Subcutaneous abdominal adipose tissue (tissue), 5 donors: ENCODE measurements at regions not wholly inside any gene's neighbourhood (a gene's known extent, or its start where the extent isn't known, plus 50 kb on each side); places are given as distances from the start of the nearest gene placed in this dataset.

Source experiments
- H3K27ac ChIP-seq: one replicate; pipeline ENCODE4 v1.7.0; 2013; ENCODE audit warnings: low read depth, mild to moderate bottlenecking, inconsistent platforms, low read length, moderate library complexity
- H3K27me3 ChIP-seq, 5 donors: one replicate each; pipeline ENCODE4 v1.7.0; 2013; ENCODE audit warnings: low read length in 5 of 5, inconsistent platforms in 1 of 5; ENCODE audit not compliant: control insufficient read depth in 5 of 5, insufficient read depth in 4 of 5
- H3K36me3 ChIP-seq, 5 donors: one replicate each; pipeline ENCODE4 v1.7.0; 2013; ENCODE audit warnings: low read length in 5 of 5; ENCODE audit not compliant: control insufficient read depth in 5 of 5, insufficient read depth in 5 of 5
- H3K4me1 ChIP-seq, 5 donors: one replicate each; pipeline ENCODE4 v1.7.0; 2013; ENCODE audit warnings: low read length in 5 of 5, mild to moderate bottlenecking in 3 of 5, moderate library complexity in 1 of 5; ENCODE audit not compliant: control insufficient read depth in 5 of 5, insufficient read depth in 5 of 5
- H3K4me3 ChIP-seq, 5 donors: one replicate each; pipeline ENCODE4 v1.7.0; 2013; ENCODE audit warnings: low read length in 5 of 5, low read depth in 1 of 5
- H3K9ac ChIP-seq, 5 donors: one replicate each; pipeline ENCODE4 v1.7.0; 2013; ENCODE audit warnings: low read length in 5 of 5, mild to moderate bottlenecking in 4 of 5, moderate library complexity in 3 of 5
- H3K9me3 ChIP-seq, 5 donors: one replicate each; pipeline ENCODE4 v1.7.0; 2013; ENCODE audit warnings: low read length in 5 of 5; ENCODE audit not compliant: control insufficient read depth in 5 of 5
- donor health status: healthy.
- donor health status: healthy.
- donor health status: healthy.
- donor health status: healthy.
- donor health status: healthy.

DNA sequence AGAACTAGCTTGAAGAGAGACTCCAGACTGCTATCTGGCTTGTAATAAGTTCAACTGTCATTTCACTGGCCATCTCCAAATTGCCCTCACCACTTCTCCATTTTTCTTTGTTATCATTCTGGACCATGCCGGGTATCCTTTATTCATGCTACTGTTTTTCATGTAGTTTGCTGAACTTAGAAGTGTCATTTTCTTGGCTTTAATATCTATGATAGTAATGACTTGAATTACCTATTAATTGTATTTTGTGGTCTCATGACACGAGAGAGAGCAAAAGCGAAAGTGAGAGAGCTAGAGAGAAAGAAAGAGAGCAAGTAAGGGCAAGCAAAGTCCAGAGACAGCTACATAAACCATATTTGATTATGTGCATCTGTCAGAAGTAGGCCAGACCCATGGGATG lies 184.9 kb upstream of the ATP1B1 start:
- Histone ChIP-seq H3K9ac (no peak overlapping the region), H3K36me3 (no peaks in the 10 kb centered on the region), H3K4me1 (peaks cover 0 to 36% (median 10%) of the 10 kb centered on the region in 5 donors), H3K9me3 (no peaks in the 10 kb centered on the region), H3K27ac (no peak overlapping the region), H3K27me3 (no peaks in the 10 kb centered on the region), H3K4me3 (no peak overlapping the region)

DNA sequence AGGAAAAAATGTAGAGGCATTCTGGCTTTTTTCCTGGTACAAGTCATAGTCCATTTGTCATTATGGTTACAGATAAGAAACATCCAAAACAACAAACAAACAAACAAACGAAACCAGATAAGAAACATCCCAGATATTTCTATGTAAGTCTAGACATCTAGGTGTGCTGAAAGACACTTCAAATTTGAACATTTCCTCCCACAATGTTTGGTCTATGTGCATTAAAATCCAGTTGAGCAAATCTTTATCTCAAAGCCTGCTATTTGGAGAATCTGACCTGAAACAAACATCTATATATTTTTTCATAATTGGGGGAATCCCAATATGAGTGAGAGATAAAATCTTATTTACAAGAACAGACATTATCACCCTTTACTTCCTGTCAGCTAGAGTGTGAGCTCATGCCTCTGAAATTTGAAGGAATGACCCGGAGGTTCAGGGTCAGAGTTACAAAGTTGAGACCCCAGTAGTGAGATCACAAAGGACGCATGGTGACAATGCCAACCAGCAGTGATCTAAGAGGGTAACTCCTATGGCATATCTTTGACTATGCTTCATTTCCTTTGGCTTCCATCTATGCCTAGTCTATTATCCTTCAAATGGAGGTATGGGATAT lies 182.9 kb upstream of the ATP1B1 start:
- Histone ChIP-seq H3K4me1 (peaks cover 0 to 33% (median 10%) of the 10 kb centered on the region in 5 donors), H3K36me3 (no peaks in the 10 kb centered on the region), H3K27me3 (no peaks in the 10 kb centered on the region), H3K4me3 (no peak overlapping the region), H3K27ac (no peak overlapping the region), H3K9me3 (no peaks in the 10 kb centered on the region), H3K9ac (no peak overlapping the region)

DNA sequence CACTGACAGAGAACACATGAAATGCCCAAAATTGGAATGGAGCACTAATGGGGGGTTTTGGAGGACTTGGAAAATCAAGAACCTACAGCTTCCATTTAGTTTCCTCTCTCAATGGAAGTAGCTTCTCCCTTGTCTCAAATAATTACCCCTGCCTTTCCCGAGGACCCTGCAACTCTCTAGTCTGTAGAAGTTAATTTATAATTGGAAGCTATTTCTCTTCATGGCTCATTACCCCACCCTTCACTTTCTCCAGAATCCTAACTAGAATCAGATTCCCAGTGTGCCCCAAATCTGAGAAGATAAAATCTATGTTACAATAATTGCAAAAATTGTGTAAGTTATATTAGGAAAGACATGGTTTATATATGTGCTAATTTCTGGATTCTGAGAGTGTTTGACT lies 181.5 kb upstream of the ATP1B1 start:
- no peak overlapping the region for H3K4me3 ChIP-seq
- no peak overlapping the region for H3K9ac ChIP-seq
- no peaks in the 10 kb centered on the region for H3K27me3 ChIP-seq
- peaks cover 0 to 22% (median 10%) of the 10 kb centered on the region in 5 donors for H3K4me1 ChIP-seq
- no peaks in the 10 kb centered on the region for H3K9me3 ChIP-seq
- H3K36me3 ChIP-seq = no peaks in the 10 kb centered on the region
- no peak overlapping the region for H3K27ac ChIP-seq

DNA sequence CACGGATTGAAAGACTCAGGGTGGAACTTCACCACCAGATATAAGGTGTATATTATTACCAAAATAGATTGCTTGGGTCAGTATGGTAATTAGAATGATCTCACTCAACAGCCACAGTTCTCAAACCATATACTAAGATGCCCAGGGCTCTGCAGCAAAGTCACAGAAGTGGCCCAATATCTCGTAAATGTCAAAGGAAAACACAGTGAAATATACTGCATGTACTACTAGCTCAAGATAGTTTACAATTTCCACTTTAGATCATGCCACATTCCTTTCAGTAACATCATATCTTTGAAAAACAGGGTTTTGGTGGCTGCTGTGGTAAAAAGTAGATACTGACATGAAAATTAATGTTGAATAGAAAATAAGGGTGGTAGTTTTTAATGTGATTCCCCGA lies 180.3 kb upstream of the ATP1B1 start:
- Histone ChIP-seq H3K4me3 (no peak overlapping the region), H3K36me3 (no peaks in the 10 kb centered on the region), H3K27me3 (no peaks in the 10 kb centered on the region), H3K27ac (no peak overlapping the region), H3K9me3 (no peaks in the 10 kb centered on the region), H3K4me1 (peaks cover 0 to 10% (median 1%) of the 10 kb centered on the region in 5 donors), H3K9ac (no peak overlapping the region)

DNA sequence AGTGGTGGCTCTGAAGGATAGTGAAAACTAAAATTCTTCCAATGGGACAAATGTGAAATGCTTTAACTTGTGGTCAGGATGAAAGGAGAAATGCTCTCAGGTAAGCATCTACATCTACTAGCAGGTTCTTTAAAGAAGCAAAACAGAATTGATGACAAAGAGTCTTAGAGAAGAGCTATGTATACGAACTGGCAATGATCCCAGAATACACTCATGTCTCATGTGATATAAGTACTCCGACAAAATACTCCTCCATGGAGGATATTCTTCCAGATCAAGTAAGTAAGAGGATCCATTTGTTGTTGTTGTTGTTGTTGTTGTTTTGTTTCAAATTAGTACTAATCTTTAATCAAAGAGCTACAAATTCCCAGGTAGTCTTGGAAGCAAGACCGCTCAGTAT lies 174.0 kb upstream of the ATP1B1 start:
- Histone ChIP-seq H3K4me1 (no peaks in the 10 kb centered on the region), H3K9ac (no peak overlapping the region), H3K27me3 (no peaks in the 10 kb centered on the region), H3K4me3 (no peak overlapping the region), H3K36me3 (no peaks in the 10 kb centered on the region), H3K9me3 (no peaks in the 10 kb centered on the region), H3K27ac (no peak overlapping the region)

DNA sequence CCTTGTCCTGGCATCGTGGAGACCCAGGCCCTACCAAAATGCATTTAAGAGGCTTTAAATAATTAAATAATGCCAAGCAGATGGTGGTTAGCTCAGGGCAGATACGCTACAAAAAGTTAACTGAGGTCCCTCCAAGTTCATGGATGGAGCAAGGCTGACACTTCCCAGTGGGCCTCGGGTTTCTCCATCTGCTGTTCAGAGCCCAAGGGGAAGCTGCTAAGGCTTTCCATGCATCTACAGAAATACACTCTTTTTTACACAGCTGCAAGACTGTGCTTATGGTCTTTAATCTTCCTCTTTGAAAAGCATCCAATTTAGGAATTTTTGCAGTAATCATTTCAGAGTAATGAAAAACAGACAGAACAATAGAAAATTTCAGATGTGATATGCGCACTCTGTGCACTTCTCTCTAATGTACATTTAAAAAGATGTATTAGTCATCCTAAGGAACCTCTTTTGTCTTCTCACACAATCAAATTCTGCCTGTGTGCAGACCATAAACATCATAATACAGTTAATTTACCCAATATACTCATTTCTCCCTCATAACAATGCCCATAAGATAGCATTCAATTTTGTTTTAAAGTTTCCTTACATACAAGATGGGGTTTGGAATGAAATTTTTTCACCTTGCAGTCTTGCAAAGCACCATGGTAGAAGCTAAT lies 173.2 kb upstream of the ATP1B1 start:
- H3K9me3 ChIP-seq = no peaks in the 10 kb centered on the region
- no peak overlapping the region for H3K4me3 ChIP-seq
- no peaks in the 10 kb centered on the region for H3K36me3 ChIP-seq
- H3K4me1 ChIP-seq = no peaks in the 10 kb centered on the region
- no peak overlapping the region for H3K27ac ChIP-seq
- no peak overlapping the region for H3K9ac ChIP-seq
- H3K27me3 ChIP-seq = no peaks in the 10 kb centered on the region

DNA sequence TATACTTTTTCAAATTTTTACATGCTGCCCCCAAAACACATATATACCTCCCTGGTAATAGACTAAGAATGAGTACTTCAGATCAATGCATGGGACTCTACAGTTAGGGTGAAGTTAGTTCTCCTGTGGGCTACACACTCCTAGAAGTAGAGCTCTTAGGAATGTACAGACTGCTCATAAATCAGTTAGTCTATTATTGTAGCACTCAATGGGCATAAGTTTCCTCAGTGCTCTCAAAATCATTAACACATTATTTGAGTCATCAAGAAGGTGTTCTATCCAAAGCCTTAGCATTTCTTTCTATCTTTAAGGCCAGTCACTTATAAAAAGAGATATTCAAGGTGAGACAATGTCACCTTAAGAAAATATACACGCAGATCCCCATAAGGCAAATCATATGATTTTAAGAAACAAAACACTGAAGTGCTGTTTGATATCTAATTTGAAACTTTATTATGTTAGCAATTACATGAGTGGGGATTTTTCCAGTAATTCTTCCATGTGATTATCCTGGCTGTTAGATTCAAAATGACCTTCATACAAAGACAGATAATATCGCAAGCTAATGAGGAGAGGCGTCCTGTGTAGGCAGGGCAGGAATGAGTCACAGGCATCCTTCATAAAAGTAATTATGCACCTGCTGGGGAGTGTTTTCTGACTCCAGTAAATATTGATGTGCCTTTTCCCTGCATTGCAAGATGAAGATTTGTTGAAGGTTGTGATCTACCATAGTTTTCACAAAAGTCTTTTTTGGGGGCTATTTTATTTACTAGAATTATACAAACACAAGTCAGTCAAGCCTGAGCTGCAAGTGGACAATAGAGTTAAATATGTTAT lies 167.2 kb upstream of the ATP1B1 start:
- peaks cover 0 to 7% (median 0%) of the 10 kb centered on the region in 5 donors for H3K4me1 ChIP-seq

DNA sequence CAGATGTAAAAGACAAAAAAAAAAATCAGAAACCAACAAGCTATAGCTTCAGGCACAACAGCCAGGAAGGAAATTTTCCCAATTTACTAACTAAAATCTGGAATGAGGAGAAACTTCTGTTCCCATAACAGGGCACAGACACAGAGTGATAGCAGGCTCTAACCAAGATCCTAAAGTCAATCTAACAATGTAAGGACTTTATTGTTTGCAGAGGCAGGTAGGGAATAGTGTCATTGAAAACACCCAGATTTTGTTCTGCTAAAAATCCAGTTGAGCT lies 166.6 kb upstream of the ATP1B1 start:
- H3K9me3 ChIP-seq = no peaks in the 10 kb centered on the region
- no peak overlapping the region for H3K4me3 ChIP-seq
- no peak overlapping the region for H3K27ac ChIP-seq
- H3K27me3 ChIP-seq = no peaks in the 10 kb centered on the region
- peaks cover 0 to 7% (median 0%) of the 10 kb centered on the region in 5 donors for H3K4me1 ChIP-seq
- no peak overlapping the region for H3K9ac ChIP-seq
- no peaks in the 10 kb centered on the region for H3K36me3 ChIP-seq

More for the DNA sequence above, 167.2 kb upstream of the ATP1B1 start:
- H3K36me3 ChIP-seq = no peaks in the 10 kb centered on the region
- H3K9ac ChIP-seq = no peak overlapping the region
- H3K27me3 ChIP-seq = no peaks in the 10 kb centered on the region
- H3K4me3 ChIP-seq = no peak overlapping the region
- H3K27ac ChIP-seq = no peak overlapping the region
- no peaks in the 10 kb centered on the region for H3K9me3 ChIP-seq

DNA sequence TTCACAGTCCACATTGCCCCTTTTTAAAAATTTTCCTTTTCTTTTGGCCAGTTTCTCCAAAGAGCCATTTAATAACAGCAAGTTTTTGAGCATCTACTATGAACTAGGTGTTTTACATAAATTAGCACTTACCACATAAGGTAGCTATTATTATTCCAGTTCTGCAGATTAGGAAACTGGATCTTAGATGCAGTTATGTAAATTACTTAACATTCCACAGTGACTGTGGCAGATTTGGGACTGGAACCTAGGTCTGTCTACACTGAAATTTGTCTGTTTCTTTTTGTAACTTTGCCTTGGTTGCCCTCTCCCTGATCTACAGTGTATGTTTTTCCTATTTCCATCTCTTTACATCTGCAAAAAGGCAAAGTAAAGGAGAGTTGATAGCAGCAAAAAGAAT lies 164.8 kb upstream of the ATP1B1 start:
- no peaks in the 10 kb centered on the region for H3K9me3 ChIP-seq
- no peaks in the 10 kb centered on the region for H3K27me3 ChIP-seq
- H3K36me3 ChIP-seq = no peaks in the 10 kb centered on the region
- no peak overlapping the region for H3K9ac ChIP-seq
- H3K4me1 ChIP-seq = peaks cover 3 to 18% (median 11%) of the 10 kb centered on the region in 5 donors
- no peak overlapping the region for H3K27ac ChIP-seq
- H3K4me3 ChIP-seq = no peak overlapping the region

DNA sequence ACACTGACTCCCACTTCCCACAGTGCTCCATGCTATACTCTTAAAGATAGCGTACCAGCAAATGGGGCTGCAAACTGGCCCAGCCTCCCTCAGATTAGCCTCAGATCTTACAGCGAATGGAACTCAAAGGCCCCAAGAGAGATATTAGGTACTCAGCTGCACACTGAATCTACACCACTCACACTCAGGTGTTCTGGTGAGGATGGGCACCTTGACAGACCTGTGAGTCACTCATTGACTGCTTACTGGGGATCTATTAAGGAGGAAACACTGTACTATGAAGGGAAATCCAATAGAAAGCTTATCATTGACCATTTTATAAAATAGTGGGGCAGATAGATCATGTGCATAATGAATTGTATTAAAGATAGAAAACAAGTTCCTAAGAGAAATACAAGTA lies 164.3 kb upstream of the ATP1B1 start:
- Histone ChIP-seq H3K4me1 (peaks cover 3 to 18% (median 11%) of the 10 kb centered on the region in 5 donors), H3K9me3 (no peaks in the 10 kb centered on the region), H3K27me3 (no peaks in the 10 kb centered on the region), H3K36me3 (no peaks in the 10 kb centered on the region), H3K9ac (no peak overlapping the region), H3K27ac (no peak overlapping the region), H3K4me3 (no peak overlapping the region)
